Left lung (tissue), 4 donors: ENCODE measurements at regions not wholly inside any gene's neighbourhood (a gene's known extent, or its start where the extent isn't known, plus 50 kb on each side); places are given as distances from the start of the nearest gene placed in this dataset.

ENCODE experiments used
- ATAC-seq: fragments of 200-7000 bp; cut with Tn5 transposase; one replicate; pipeline ENCODE4 v1.9.1; 2020; ENCODE audit warnings: moderate library complexity
- DNase-seq, 4 donors: peaks; one replicate each; pipeline ENCODE4 v3.0.0-alpha.2; 2013 to 2020
- H3K27ac ChIP-seq, 2 donors: fragments of 200-600 bp; sonication (generic) in 1 of 2; one replicate each; pipeline versions ENCODE4 v1.5.0 to v1.8.0; 2020 to 2021
- H3K27me3 ChIP-seq, 2 donors: fragments of 200-600 bp; sonication (generic) in 1 of 2; one replicate each; pipeline versions ENCODE4 v1.5.0 to v1.8.0; 2020 to 2021
- H3K36me3 ChIP-seq, 2 donors: fragments of 200-600 bp; sonication (generic) in 1 of 2; one replicate each; pipeline versions ENCODE4 v1.5.0 to v1.8.0; 2020 to 2021
- H3K4me1 ChIP-seq, 2 donors: fragments of 200-600 bp; one replicate each; pipeline ENCODE4 v1.8.0; 2021
- H3K4me3 ChIP-seq, 2 donors: fragments of 200-600 bp; sonication (generic) in 1 of 2; one replicate each; pipeline versions ENCODE4 v1.5.0 to v1.8.0; 2020 to 2021; ENCODE audit warnings: mild to moderate bottlenecking in 1 of 2
- H3K9me3 ChIP-seq, 2 donors: fragments of 200-600 bp; sonication (generic) in 1 of 2; one replicate each; pipeline versions ENCODE4 v1.5.0 to v1.8.0; 2020 to 2021
- CTCF ChIP-seq, 2 donors: fragments of 200-600 bp; sonication (generic) in 1 of 2; IDR thresholded peaks; one replicate each; pipeline versions ENCODE4 v1.5.0 to v1.8.0; 2021; ENCODE audit warnings: antibody characterized with exemption in 2 of 2
- intact Hi-C, 2 donors: fragments of 100-400 bp; cut with DNase I; formaldehyde crosslinking; loops; one replicate each; pipeline versions ENCODE4 v1.11.2 to v1.14.2; 2022
- donor health status: DM: no; HTN: yes; CAD: no.
- donor health status: DM: no; HTN: no; CAD: no.

GRCh38 chr9:104286187-104286586 is 192.1 kb downstream of the SMC2 start:
- DNase-seq (no peak), ATAC-seq (no peak)
- H3K36me3 ChIP-seq = no peaks in the 10 kb centered on the region
- no peak overlapping the region for H3K27ac ChIP-seq
- no peaks in the 10 kb centered on the region for H3K27me3 ChIP-seq
- no peak for TF ChIP-seq CTCF (IDR thresholded peaks at IDR 0.05)
- no peak overlapping the region for H3K4me3 ChIP-seq
- intact Hi-C loops = no loop called here
- H3K4me1 ChIP-seq = no peaks in the 10 kb centered on the region
- H3K9me3 ChIP-seq = no peaks in the 10 kb centered on the region

- intact Hi-C loops = no loop called here
- Histone ChIP-seq H3K27me3 (no peaks in the 10 kb centered on the region), H3K4me1 (no peaks in the 10 kb centered on the region), H3K36me3 (no peaks in the 10 kb centered on the region), H3K4me3 (no peak overlapping the region), H3K27ac (no peak overlapping the region), H3K9me3 (no peaks in the 10 kb centered on the region)
- no peak for ATAC-seq
- no peak for DNase-seq
- no peak for TF ChIP-seq CTCF (IDR thresholded peaks at IDR 0.05)
Observed at GRCh38 chr9:104286799-104287198, 192.7 kb downstream of the SMC2 start.

- TF ChIP-seq CTCF (IDR thresholded peaks at IDR 0.05) = no peak
- intact Hi-C loops = no loop called here
Observed at GRCh38 chr9:104287253-104287878, 193.3 kb downstream of the SMC2 start.

GRCh38 chr9:104293877-104294276 is 199.8 kb downstream of the SMC2 start:
- H3K27ac ChIP-seq = no peak overlapping the region
- intact Hi-C loops = no loop called here
- H3K9me3 ChIP-seq = no peaks in the 10 kb centered on the region

More at GRCh38 chr9:104287253-104287878, 193.3 kb downstream of the SMC2 start:
- Histone ChIP-seq H3K4me1 (no peaks in the 10 kb centered on the region), H3K27ac (no peak overlapping the region), H3K4me3 (no peak overlapping the region), H3K27me3 (no peaks in the 10 kb centered on the region), H3K9me3 (no peaks in the 10 kb centered on the region), H3K36me3 (no peaks in the 10 kb centered on the region)
- DNase-seq (no peak), ATAC-seq (no peak)

GRCh38 chr9:104300124-104300523 is 203.9 kb upstream of the OR13F1 start:
- Histone ChIP-seq H3K27ac (no peak overlapping the region), H3K36me3 (no peaks in the 10 kb centered on the region), H3K4me3 (no peak overlapping the region), H3K9me3 (peaks cover 0 to 9% of the 10 kb centered on the region in 2 donors), H3K4me1 (no peaks in the 10 kb centered on the region), H3K27me3 (no peaks in the 10 kb centered on the region)
- no peak for ATAC-seq
- intact Hi-C loops = no loop called here
- TF ChIP-seq CTCF (IDR thresholded peaks at IDR 0.05) = no peak
- no peak for DNase-seq

More at GRCh38 chr9:104293877-104294276, 199.8 kb downstream of the SMC2 start:
- ATAC-seq (no peak), DNase-seq (no peak)
- no peak for TF ChIP-seq CTCF (IDR thresholded peaks at IDR 0.05)
- H3K27me3 ChIP-seq = no peaks in the 10 kb centered on the region
- H3K36me3 ChIP-seq = no peaks in the 10 kb centered on the region
- H3K4me3 ChIP-seq = no peak overlapping the region
- H3K4me1 ChIP-seq = no peaks in the 10 kb centered on the region
